HAP-1 (cell line): ENCODE measurements at regions not wholly inside any gene's neighbourhood (a gene's known extent, or its start where the extent isn't known, plus 50 kb on each side); places are given as distances from the start of the nearest gene placed in this dataset.

Experiments used
- DNase-seq, 2 experiments: peaks; one replicate each; pipeline ENCODE4 v3.0.0-alpha.2; 2016 to 2020; ENCODE audit warnings: low spot score in 2 of 2
- H3K27me3 ChIP-seq: fragments of 250-450 bp; sonication (Bioruptor Pico); 2 replicates; pipeline ENCODE4 v1.5.1; 2020; ENCODE audit warnings: low read depth, mild to moderate bottlenecking, moderate library complexity
- H3K36me3 ChIP-seq: fragments of 250-450 bp; sonication (Bioruptor Pico); replicated peaks from 2 replicates; pipeline ENCODE4 v1.5.1; 2020; ENCODE audit warnings: mild to moderate bottlenecking
- H3K4me1 ChIP-seq: fragments of 250-450 bp; sonication (Bioruptor Pico); 2 replicates; pipeline ENCODE4 v1.5.1; 2020; ENCODE audit warnings: mild to moderate bottlenecking
- H3K4me3 ChIP-seq: fragments of 250-450 bp; sonication (Bioruptor Pico); 2 replicates; pipeline ENCODE4 v1.5.1; 2020; ENCODE audit warnings: mild to moderate bottlenecking, moderate library complexity
- H3K9me3 ChIP-seq: fragments of 250-450 bp; sonication (Bioruptor Pico); 2 replicates; pipeline ENCODE4 v1.5.1; 2020; ENCODE audit warnings: mild to moderate bottlenecking, moderate library complexity
- in situ Hi-C: fragments of 300-500 bp; cut with MboI; formaldehyde crosslinking; loops from 3 replicates; pipeline ENCODE4 v1.14.3; 2020; ENCODE audit warnings: low sequenced_read_pairs, inconsistent platforms, mixed read lengths

- H3K9me3 ChIP-seq = no peaks in the 10 kb centered on the region
- H3K4me1 ChIP-seq = no peaks in the 10 kb centered on the region; the same call in 1 of the 2 replicates
- in situ Hi-C loops = loop anchor here (25.0 kb wide), 1 partner anchor 162 kb away; no protein-coding TSS in a partner anchor
- no peaks in the 10 kb centered on the region for H3K36me3 ChIP-seq
- peak; percentile 51 to 65 for DNase-seq
- no peaks in the 10 kb centered on the region for H3K27me3 ChIP-seq
- H3K4me3 ChIP-seq = no peak overlapping the region
These were observed 51.3 kb upstream of the NFKB1 start for GRCh38 chr4:102449751-102450352.

GRCh38 chr4:102451266-102451665 is 49.9 kb upstream of the NFKB1 start:
- H3K4me1 ChIP-seq = no peaks in the 10 kb centered on the region; the same call in 1 of the 2 replicates

More at GRCh38 chr4:102451266-102451665, 49.9 kb upstream of the NFKB1 start:
- H3K9me3 ChIP-seq = no peaks in the 10 kb centered on the region
- DNase-seq = no peak
- no peak overlapping the region for H3K4me3 ChIP-seq
- H3K36me3 ChIP-seq = no peaks in the 10 kb centered on the region
- H3K27me3 ChIP-seq = no peaks in the 10 kb centered on the region
- in situ Hi-C loops = no loop called here
